H54 (cell line): ENCODE measurements at regions not wholly inside any gene's neighbourhood (a gene's known extent, or its start where the extent isn't known, plus 50 kb on each side); places are given as distances from the start of the nearest gene placed in this dataset.

Experiments used
- DNase-seq: peaks from one replicate; pipeline ENCODE4 v3.0.0; 2011; ENCODE audit warnings: low spot score, mixed read lengths; ENCODE audit not compliant: insufficient read length
- FAIRE-seq: peaks from 3 replicates; lab custom pipeline; 2011; peaks lifted over from hg19 to GRCh38; lab: Jason Lieb, UNC
- POLR2A ChIP-seq: IDR thresholded peaks from 2 replicates; pipeline ENCODE4 v1.6.1; 2011; ENCODE audit warnings: low read depth, mild to moderate bottlenecking, low read length

- DNase-seq = no peak
- FAIRE-seq = no peak
- no peak for TF ChIP-seq POLR2A
These were observed 1357.8 kb upstream of the CRIM1 start for GRCh38 chr2:34997779-34998178.

GRCh38 chr2:34995196-34995595, 1360.4 kb upstream of the CRIM1 start:
- TF ChIP-seq POLR2A = no peak
- DNase-seq (no peak), FAIRE-seq (no peak)

- FAIRE-seq = no peak
- TF ChIP-seq POLR2A = no peak
- DNase-seq = no peak
These were observed 1363.9 kb upstream of the CRIM1 start for GRCh38 chr2:34991508-34992274.

DNA sequence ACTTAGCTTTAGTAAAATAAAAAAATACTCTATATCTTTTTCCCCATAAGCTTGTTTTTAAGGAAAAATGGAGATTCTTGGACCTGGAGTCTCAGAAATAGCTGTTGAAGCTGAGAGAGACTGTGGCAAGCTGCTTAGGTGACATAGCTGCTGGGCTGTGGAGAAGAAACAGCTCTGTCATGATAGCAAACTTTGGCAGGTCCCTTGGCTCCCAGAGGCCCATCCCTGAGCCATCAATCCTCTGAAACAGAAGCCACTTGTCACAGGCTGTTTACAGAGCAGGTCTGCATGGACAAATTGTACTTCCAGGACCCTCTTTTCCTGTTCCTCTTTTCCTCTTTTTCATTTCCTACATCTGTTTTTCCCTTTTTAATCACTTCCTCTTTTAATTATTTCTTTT, 1370.1 kb upstream of the CRIM1 start:
- FAIRE-seq = no peak
- no peak for DNase-seq
- no peak for TF ChIP-seq POLR2A

DNA sequence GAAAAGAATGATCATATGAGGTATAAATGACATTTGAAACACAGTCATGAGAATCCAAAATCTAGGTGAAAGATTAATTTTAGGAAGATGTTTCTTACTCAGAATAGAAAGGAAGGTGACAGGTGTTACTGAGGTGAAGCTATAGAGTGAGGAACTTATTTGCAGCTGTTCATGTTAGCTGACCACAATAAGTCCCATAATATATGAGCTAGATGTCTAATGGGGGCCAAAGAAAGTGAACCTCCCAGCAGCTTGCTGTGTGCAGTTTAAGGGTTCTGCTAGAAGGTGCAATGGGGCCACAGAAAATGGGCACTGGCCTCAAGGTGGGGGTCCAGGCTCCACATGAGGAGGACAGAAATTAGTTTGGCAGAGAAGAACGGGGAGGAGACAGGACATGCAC, 1374.9 kb upstream of the CRIM1 start:
- TF ChIP-seq POLR2A = no peak
- DNase-seq (no peak), FAIRE-seq (no peak)

GRCh38 chr2:34979148-34979547, 1376.4 kb upstream of the CRIM1 start:
- DNase-seq (no peak), FAIRE-seq (no peak)
- TF ChIP-seq POLR2A = no peak

- no peak for TF ChIP-seq POLR2A
- no peak for DNase-seq
- FAIRE-seq = no peak
These were observed 1362.7 kb upstream of the FAM98A start for GRCh38 chr2:34961822-34962221.

- FAIRE-seq = no peak
- no peak for DNase-seq
- no peak for TF ChIP-seq POLR2A
These were observed 1355.7 kb upstream of the FAM98A start for GRCh38 chr2:34954758-34955157.

DNA sequence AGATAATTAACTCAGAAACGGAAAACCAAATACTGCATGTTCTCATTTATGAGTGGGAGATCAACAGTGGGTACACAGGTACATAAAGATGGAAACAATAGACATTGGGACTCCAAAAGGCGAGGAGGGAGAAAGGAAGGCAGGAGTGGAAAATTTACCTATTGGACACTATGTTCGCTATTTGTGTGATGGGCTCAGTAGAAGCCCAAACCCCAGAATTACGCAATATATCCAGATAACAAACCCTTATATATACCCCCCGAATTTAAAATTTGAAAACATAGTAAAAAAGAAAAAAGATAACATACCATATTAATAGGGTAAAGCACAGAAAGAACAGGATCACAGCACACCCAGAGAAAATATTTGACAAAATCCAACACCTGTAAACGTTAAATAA, 1351.7 kb upstream of the FAM98A start:
- DNase-seq (no peak), FAIRE-seq (no peak)
- no peak for TF ChIP-seq POLR2A

DNA sequence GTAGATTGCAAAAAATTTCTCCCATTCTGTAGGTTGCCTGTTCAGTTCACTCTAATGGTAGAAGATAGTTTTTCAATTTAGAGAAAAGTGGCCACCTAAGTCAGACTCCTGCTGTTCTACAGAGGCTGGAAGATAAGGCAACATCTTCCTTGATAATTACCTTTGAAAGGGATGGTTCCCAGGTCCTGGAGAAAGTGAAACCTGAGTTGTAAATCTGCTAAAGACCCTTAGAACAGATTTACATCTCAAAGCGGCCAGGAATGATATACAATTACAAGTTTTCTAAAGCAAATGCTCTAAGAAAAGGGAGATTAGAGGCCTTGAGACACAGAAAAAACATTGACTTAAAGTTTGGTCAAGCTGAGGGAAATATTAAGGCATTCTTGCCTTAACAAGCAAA, 1350.2 kb upstream of the FAM98A start:
- no peak for TF ChIP-seq POLR2A
- DNase-seq = no peak
- no peak for FAIRE-seq

- TF ChIP-seq POLR2A = no peak
- FAIRE-seq (no peak), DNase-seq (no peak)
These were observed 1337.0 kb upstream of the FAM98A start for GRCh38 chr2:34936089-34936488.

- DNase-seq (no peak), FAIRE-seq (no peak)
- TF ChIP-seq POLR2A = no peak
These were observed 1313.0 kb upstream of the FAM98A start for GRCh38 chr2:34912084-34912483.

- no peak for FAIRE-seq
- no peak for DNase-seq
- no peak for TF ChIP-seq POLR2A
These were observed 1311.0 kb upstream of the FAM98A start for GRCh38 chr2:34909992-34910705.

GRCh38 chr2:34907812-34908211, 1308.7 kb upstream of the FAM98A start:
- TF ChIP-seq POLR2A = no peak
- FAIRE-seq = no peak
- no peak for DNase-seq

DNA sequence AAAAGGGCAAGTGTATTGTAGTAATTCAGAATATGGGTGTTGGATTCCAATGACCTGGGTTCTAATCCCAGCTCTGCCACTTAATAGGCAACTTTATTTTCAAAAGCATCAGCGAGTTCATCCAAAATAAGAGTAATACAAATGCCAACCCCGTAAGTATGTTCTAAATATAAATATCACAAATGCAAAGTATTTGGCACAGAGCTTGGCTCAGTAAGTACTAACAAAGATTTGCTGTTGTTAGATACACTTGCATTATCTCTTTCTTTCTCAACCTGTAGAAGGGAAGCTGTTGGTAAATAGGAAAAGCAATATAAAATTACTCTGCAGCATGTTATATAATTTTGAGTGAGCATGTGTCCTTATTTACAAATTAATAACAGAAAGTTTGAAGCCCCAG, 1302.6 kb upstream of the FAM98A start:
- no peak for DNase-seq
- no peak for TF ChIP-seq POLR2A
- no peak for FAIRE-seq

DNA sequence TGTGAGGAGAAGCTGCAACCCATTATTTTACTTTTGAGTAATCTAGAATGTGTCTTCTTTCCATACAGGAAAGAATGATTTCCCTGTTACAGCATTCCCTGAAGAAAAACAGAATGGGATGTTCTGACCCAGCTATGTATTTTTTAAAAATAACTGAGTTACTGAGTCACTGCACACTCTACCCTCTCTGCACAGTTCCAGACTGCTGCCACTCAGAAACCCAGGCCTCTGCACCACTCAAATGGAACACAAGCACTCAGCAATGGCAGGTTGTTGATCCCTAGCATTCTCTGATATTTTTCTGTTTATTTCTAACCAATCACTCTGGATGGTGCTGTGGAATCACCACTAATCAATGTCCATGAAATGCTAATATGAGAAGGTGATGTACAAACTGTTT, 1300.0 kb upstream of the FAM98A start:
- DNase-seq (no peak), FAIRE-seq (no peak)
- no peak for TF ChIP-seq POLR2A
